GM23338 (cell line): ENCODE measurements at regions not wholly inside any gene's neighbourhood (a gene's known extent, or its start where the extent isn't known, plus 50 kb on each side); places are given as distances from the start of the nearest gene placed in this dataset.

Experiments
- ATAC-seq: fragments of 200-7000 bp; cut with Tn5 transposase; 3 replicates; pipeline ENCODE4 v1.9.1; 2020
- DNase-seq: peaks from one replicate; pipeline ENCODE4 v3.0.0-alpha.2; 2015; ENCODE audit warnings: low spot score
- H2AFZ ChIP-seq: fragments of 200-600 bp; sonication (generic); 2 replicates; pipeline ENCODE4 v1.8.0; 2016; ENCODE audit warnings: antibody characterized with exemption, mild to moderate bottlenecking, moderate library complexity
- H3F3A ChIP-seq: fragments of 200-600 bp; sonication (generic); replicated peaks from 2 replicates; pipeline ENCODE4 v1.8.0; 2017; ENCODE audit warnings: antibody characterized with exemption, mixed run types, low read depth
- H3K27ac ChIP-seq: fragments of 200-600 bp; sonication (generic); 2 replicates; pipeline ENCODE4 v1.6.1; 2016; ENCODE audit warnings: low read depth
- H3K27me3 ChIP-seq: fragments of 200-600 bp; sonication (generic); 2 replicates; pipeline ENCODE4 v1.8.0; 2016; ENCODE audit warnings: mild to moderate bottlenecking, mixed run types, moderate library complexity; ENCODE audit not compliant: insufficient read depth
- H3K36me3 ChIP-seq: fragments of 200-600 bp; sonication (generic); 2 replicates; pipeline ENCODE4 v1.8.0; 2016; ENCODE audit warnings: mild to moderate bottlenecking; ENCODE audit not compliant: insufficient read depth
- H3K4me1 ChIP-seq: fragments of 200-600 bp; sonication (generic); 2 replicates; pipeline ENCODE4 v1.8.0; 2016; ENCODE audit warnings: mild to moderate bottlenecking, moderate library complexity; ENCODE audit not compliant: insufficient read depth
- H3K4me2 ChIP-seq: fragments of 200-600 bp; sonication (generic); 2 replicates; pipeline ENCODE4 v1.7.1; 2017; ENCODE audit warnings: mixed run types
- H3K4me3 ChIP-seq: fragments of 200-600 bp; sonication (generic); 2 replicates; pipeline ENCODE4 v1.6.1; 2016; ENCODE audit warnings: mixed run types
- H3K79me2 ChIP-seq: fragments of 200-600 bp; sonication (generic); replicated peaks from 2 replicates; pipeline ENCODE4 v1.8.0; 2017; ENCODE audit warnings: mild to moderate bottlenecking; ENCODE audit not compliant: insufficient read depth
- H3K9me2 ChIP-seq: fragments of 200-600 bp; sonication (generic); 2 replicates; pipeline ENCODE4 v1.8.0; 2017; ENCODE audit not compliant: insufficient read depth
- H4K20me1 ChIP-seq: fragments of 200-600 bp; sonication (generic); replicated peaks from 2 replicates; pipeline ENCODE4 v1.8.0; 2017; ENCODE audit warnings: mild to moderate bottlenecking; ENCODE audit not compliant: insufficient read depth
- H3K27ac Mint-ChIP-seq: 2 replicates; pipeline ENCODE4 v1.8.0; 2020; ENCODE audit warnings: inconsistent platforms, mild to moderate bottlenecking, moderate library complexity, mixed read lengths
- H3K27me3 Mint-ChIP-seq: 3 replicates; pipeline ENCODE4 v1.8.0; 2022; ENCODE audit warnings: low read depth, mild to moderate bottlenecking, moderate library complexity, mixed read lengths, inconsistent platforms; ENCODE audit not compliant: insufficient read depth, poor library complexity
- H3K36me3 Mint-ChIP-seq: 3 replicates; pipeline ENCODE4 v1.8.0; 2021; ENCODE audit warnings: low read depth, mild to moderate bottlenecking, inconsistent platforms, moderate library complexity, mixed read lengths
- H3K4me1 Mint-ChIP-seq: 3 replicates; pipeline ENCODE4 v1.8.0; 2020; ENCODE audit warnings: mild to moderate bottlenecking, inconsistent platforms, mixed read lengths
- H3K4me3 Mint-ChIP-seq: 3 replicates; pipeline ENCODE4 v1.8.0; 2021; ENCODE audit warnings: moderate library complexity, mild to moderate bottlenecking, inconsistent platforms, mixed read lengths
- H3K9me3 Mint-ChIP-seq: 3 replicates; pipeline ENCODE4 v1.8.0; 2020; ENCODE audit warnings: moderate library complexity, mild to moderate bottlenecking, inconsistent platforms, mixed read lengths
- CREB1 ChIP-seq: fragments of 250-450 bp; sonication (Bioruptor Pico); IDR thresholded peaks from 2 replicates; pipeline ENCODE4 v1.5.0; 2020; ENCODE audit warnings: low read depth, mild to moderate bottlenecking, moderate library complexity
- EZH2 ChIP-seq: fragments of 200-600 bp; sonication (generic); IDR thresholded peaks from one replicate; pipeline ENCODE4 v1.8.0; 2017; ENCODE audit warnings: antibody characterized with exemption, mild to moderate bottlenecking, low read depth; ENCODE audit not compliant: unreplicated experiment
- EZH2phosphoT487 ChIP-seq: fragments of 200-600 bp; sonication (generic); IDR thresholded peaks from one replicate; pipeline ENCODE4 v1.8.1; 2018; ENCODE audit warnings: antibody characterized with exemption; ENCODE audit not compliant: unreplicated experiment
- JUNB ChIP-seq: IDR thresholded peaks from one replicate; pipeline ENCODE4 v1.6.1; 2016; ENCODE audit warnings: antibody characterized with exemption; ENCODE audit not compliant: unreplicated experiment
- NANOG ChIP-seq: IDR thresholded peaks from 2 replicates; pipeline ENCODE4 v1.6.1; 2016; ENCODE audit warnings: antibody characterized with exemption, borderline replicate concordance
- POLR2AphosphoS5 ChIP-seq: IDR thresholded peaks from 2 replicates; pipeline ENCODE4 v1.6.1; 2016; ENCODE audit warnings: antibody characterized with exemption, low read depth
- STAT1 ChIP-seq: IDR thresholded peaks from one replicate; pipeline ENCODE4 v1.6.1; 2016; ENCODE audit warnings: antibody characterized with exemption; ENCODE audit not compliant: unreplicated experiment
- ZNF114 ChIP-seq: fragments of 250-450 bp; sonication (Bioruptor Pico); IDR thresholded peaks from 2 replicates; pipeline ENCODE4 v1.5.0; 2020; ENCODE audit warnings: mild to moderate bottlenecking, moderate library complexity
- ZNF331 ChIP-seq: fragments of 250-450 bp; sonication (Bioruptor Pico); IDR thresholded peaks from 2 replicates; pipeline ENCODE4 v1.5.0; 2020; ENCODE audit warnings: low read depth, mild to moderate bottlenecking, moderate library complexity
- TF ChIP-seq, protein P1 (sequence below): fragments of 250-450 bp; sonication (Bioruptor Pico); IDR thresholded peaks from 2 replicates; pipeline ENCODE4 v1.5.0; 2020; ENCODE audit warnings: mild to moderate bottlenecking, moderate library complexity
- TF ChIP-seq, protein P2 (sequence below): IDR thresholded peaks from one replicate; pipeline ENCODE4 v1.6.1; 2018; ENCODE audit warnings: antibody characterized with exemption; ENCODE audit not compliant: unreplicated experiment
- TF ChIP-seq, protein P3 (sequence below), 2 experiments: fragments of 200-600 bp in 1 of 2; sonication (generic) in 1 of 2; conservative IDR thresholded peaks; 2 replicates each; pipeline versions ENCODE4 v1.5.1 to v1.6.1; 2016 to 2017; ENCODE audit warnings: antibody characterized with exemption in 2 of 2, low read depth in 2 of 2, mild to moderate bottlenecking in 2 of 2, moderate library complexity in 1 of 2
- TF ChIP-seq, protein P4 (sequence below): IDR thresholded peaks from 2 replicates; pipeline ENCODE4 v1.6.1; 2016; ENCODE audit warnings: antibody characterized with exemption

DNA sequence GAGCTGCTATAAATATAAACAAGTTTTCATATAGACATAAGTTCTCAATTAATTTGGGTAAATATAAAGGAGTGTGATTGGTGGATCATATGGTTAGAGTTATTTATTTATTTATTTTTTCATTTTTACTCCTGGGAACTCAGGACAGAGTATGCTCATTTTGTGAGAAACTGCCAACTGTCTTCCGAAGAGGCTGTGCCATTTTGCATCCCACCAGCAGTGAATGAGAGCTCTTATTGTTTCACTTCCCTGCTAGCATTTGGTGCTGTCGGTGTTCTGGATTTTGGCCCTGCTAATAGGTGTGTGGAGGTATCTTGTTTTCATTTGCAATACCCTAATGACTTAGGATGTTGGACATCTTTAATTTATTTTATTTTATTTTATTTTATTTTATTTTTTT is 50.4 kb upstream of the XPO1 start:
- no peaks in the 10 kb centered on the region for H3K79me2 ChIP-seq
- no peaks in the 10 kb centered on the region for H3K4me1 ChIP-seq
- peaks cover 4% of the 10 kb centered on the region; the same call in 2 of the 3 replicates for H3K4me1 Mint-ChIP-seq
- no peaks in the 10 kb centered on the region for H3K9me2 ChIP-seq
- no peak overlapping the region for H3K27ac ChIP-seq
- peaks cover 11% of the 10 kb centered on the region for H3K36me3 Mint-ChIP-seq
- no peak overlapping the region for H2AFZ ChIP-seq
- H3K27me3 ChIP-seq, result no peaks in the 10 kb centered on the region
- no peaks in the 10 kb centered on the region for H3K36me3 ChIP-seq
- H3F3A ChIP-seq, result no peaks in the 10 kb centered on the region
- no peak for ATAC-seq
- no peaks in the 10 kb centered on the region for H4K20me1 ChIP-seq
- H3K27me3 Mint-ChIP-seq, result no peaks in the 10 kb centered on the region
- H3K4me3 ChIP-seq, result no peak overlapping the region
- H3K4me2 ChIP-seq, result no peak overlapping the region
- no peak overlapping the region for H3K4me3 Mint-ChIP-seq
- no peak overlapping the region for H3K27ac Mint-ChIP-seq
- no peak for DNase-seq
- peaks cover 12% of the 10 kb centered on the region for H3K9me3 Mint-ChIP-seq
- TF ChIP-seq, protein P1, sequence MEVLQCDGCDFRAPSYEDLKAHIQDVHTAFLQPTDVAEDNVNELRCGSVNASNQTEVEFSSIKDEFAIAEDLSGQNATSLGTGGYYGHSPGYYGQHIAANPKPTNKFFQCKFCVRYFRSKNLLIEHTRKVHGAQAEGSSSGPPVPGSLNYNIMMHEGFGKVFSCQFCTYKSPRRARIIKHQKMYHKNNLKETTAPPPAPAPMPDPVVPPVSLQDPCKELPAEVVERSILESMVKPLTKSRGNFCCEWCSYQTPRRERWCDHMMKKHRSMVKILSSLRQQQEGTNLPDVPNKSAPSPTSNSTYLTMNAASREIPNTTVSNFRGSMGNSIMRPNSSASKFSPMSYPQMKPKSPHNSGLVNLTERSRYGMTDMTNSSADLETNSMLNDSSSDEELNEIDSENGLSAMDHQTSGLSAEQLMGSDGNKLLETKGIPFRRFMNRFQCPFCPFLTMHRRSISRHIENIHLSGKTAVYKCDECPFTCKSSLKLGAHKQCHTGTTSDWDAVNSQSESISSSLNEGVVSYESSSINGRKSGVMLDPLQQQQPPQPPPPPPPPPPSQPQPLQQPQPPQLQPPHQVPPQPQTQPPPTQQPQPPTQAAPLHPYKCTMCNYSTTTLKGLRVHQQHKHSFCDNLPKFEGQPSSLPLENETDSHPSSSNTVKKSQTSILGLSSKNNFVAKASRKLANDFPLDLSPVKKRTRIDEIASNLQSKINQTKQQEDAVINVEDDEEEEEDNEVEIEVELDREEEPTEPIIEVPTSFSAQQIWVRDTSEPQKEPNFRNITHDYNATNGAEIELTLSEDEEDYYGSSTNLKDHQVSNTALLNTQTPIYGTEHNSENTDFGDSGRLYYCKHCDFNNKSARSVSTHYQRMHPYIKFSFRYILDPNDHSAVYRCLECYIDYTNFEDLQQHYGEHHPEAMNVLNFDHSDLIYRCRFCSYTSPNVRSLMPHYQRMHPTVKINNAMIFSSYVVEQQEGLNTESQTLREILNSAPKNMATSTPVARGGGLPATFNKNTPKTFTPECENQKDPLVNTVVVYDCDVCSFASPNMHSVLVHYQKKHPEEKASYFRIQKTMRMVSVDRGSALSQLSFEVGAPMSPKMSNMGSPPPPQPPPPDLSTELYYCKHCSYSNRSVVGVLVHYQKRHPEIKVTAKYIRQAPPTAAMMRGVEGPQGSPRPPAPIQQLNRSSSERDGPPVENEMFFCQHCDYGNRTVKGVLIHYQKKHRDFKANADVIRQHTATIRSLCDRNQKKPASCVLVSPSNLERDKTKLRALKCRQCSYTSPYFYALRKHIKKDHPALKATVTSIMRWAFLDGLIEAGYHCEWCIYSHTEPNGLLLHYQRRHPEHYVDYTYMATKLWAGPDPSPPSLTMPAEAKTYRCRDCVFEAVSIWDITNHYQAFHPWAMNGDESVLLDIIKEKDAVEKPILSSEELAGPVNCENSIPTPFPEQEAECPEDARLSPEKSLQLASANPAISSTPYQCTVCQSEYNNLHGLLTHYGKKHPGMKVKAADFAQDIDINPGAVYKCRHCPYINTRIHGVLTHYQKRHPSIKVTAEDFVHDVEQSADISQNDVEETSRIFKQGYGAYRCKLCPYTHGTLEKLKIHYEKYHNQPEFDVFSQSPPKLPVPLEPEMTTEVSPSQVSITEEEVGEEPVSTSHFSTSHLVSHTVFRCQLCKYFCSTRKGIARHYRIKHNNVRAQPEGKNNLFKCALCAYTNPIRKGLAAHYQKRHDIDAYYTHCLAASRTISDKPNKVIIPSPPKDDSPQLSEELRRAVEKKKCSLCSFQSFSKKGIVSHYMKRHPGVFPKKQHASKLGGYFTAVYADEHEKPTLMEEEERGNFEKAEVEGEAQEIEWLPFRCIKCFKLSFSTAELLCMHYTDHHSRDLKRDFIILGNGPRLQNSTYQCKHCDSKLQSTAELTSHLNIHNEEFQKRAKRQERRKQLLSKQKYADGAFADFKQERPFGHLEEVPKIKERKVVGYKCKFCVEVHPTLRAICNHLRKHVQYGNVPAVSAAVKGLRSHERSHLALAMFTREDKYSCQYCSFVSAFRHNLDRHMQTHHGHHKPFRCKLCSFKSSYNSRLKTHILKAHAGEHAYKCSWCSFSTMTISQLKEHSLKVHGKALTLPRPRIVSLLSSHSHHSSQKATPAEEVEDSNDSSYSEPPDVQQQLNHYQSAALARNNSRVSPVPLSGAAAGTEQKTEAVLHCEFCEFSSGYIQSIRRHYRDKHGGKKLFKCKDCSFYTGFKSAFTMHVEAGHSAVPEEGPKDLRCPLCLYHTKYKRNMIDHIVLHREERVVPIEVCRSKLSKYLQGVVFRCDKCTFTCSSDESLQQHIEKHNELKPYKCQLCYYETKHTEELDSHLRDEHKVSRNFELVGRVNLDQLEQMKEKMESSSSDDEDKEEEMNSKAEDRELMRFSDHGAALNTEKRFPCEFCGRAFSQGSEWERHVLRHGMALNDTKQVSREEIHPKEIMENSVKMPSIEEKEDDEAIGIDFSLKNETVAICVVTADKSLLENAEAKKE (CRISPR knock-in tag), result no peak
- TF ChIP-seq EZH2phosphoT487 (no peak), NANOG (no peak), ZNF114 (CRISPR knock-in tag) (no peak), EZH2 (no peak), CREB1 (CRISPR knock-in tag) (no peak), JUNB (no peak), ZNF331 (CRISPR knock-in tag) (no peak), POLR2AphosphoS5 (no peak), STAT1 (no peak)
- TF ChIP-seq, protein P2, sequence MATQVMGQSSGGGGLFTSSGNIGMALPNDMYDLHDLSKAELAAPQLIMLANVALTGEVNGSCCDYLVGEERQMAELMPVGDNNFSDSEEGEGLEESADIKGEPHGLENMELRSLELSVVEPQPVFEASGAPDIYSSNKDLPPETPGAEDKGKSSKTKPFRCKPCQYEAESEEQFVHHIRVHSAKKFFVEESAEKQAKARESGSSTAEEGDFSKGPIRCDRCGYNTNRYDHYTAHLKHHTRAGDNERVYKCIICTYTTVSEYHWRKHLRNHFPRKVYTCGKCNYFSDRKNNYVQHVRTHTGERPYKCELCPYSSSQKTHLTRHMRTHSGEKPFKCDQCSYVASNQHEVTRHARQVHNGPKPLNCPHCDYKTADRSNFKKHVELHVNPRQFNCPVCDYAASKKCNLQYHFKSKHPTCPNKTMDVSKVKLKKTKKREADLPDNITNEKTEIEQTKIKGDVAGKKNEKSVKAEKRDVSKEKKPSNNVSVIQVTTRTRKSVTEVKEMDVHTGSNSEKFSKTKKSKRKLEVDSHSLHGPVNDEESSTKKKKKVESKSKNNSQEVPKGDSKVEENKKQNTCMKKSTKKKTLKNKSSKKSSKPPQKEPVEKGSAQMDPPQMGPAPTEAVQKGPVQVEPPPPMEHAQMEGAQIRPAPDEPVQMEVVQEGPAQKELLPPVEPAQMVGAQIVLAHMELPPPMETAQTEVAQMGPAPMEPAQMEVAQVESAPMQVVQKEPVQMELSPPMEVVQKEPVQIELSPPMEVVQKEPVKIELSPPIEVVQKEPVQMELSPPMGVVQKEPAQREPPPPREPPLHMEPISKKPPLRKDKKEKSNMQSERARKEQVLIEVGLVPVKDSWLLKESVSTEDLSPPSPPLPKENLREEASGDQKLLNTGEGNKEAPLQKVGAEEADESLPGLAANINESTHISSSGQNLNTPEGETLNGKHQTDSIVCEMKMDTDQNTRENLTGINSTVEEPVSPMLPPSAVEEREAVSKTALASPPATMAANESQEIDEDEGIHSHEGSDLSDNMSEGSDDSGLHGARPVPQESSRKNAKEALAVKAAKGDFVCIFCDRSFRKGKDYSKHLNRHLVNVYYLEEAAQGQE, result no peak
- TF ChIP-seq, protein P3, sequence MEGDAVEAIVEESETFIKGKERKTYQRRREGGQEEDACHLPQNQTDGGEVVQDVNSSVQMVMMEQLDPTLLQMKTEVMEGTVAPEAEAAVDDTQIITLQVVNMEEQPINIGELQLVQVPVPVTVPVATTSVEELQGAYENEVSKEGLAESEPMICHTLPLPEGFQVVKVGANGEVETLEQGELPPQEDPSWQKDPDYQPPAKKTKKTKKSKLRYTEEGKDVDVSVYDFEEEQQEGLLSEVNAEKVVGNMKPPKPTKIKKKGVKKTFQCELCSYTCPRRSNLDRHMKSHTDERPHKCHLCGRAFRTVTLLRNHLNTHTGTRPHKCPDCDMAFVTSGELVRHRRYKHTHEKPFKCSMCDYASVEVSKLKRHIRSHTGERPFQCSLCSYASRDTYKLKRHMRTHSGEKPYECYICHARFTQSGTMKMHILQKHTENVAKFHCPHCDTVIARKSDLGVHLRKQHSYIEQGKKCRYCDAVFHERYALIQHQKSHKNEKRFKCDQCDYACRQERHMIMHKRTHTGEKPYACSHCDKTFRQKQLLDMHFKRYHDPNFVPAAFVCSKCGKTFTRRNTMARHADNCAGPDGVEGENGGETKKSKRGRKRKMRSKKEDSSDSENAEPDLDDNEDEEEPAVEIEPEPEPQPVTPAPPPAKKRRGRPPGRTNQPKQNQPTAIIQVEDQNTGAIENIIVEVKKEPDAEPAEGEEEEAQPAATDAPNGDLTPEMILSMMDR (conservative IDR thresholded peaks at IDR 0.05; ENCODE audit: low read depth in 2 of 2), result no peak
- TF ChIP-seq, protein P4, sequence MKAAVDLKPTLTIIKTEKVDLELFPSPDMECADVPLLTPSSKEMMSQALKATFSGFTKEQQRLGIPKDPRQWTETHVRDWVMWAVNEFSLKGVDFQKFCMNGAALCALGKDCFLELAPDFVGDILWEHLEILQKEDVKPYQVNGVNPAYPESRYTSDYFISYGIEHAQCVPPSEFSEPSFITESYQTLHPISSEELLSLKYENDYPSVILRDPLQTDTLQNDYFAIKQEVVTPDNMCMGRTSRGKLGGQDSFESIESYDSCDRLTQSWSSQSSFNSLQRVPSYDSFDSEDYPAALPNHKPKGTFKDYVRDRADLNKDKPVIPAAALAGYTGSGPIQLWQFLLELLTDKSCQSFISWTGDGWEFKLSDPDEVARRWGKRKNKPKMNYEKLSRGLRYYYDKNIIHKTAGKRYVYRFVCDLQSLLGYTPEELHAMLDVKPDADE, result no peak
